ENCODE measurements at regions not wholly inside any gene's neighbourhood (a gene's known extent, or its start where the extent isn't known, plus 50 kb on each side); places are given as distances from the start of the nearest gene placed in this dataset.
"Not testable (repeated sequence)": the region's sequence is repeated elsewhere in the genome, so short reads cannot be mapped to it uniquely, and the experiment has no call there.

GRCh38 chr12:25615119-25615518 is 62.0 kb upstream of the LMNTD1 start:
- TF ChIP-seq CTCF (IDR thresholded peaks at IDR 0.05; ENCODE audit: control extremely low read depth, extremely low read depth, low read depth, missing control alignments): no peak
- POLR2A ChIA-PET: no interaction called here
- CTCF ChIA-PET: no interaction called here
- DNase-seq (ENCODE audit: extremely low spot score): no peak

- ChIA-PET CTCF (no interaction called here), POLR2A (no interaction called here)
- TF ChIP-seq CTCF (IDR thresholded peaks at IDR 0.05; ENCODE audit: control extremely low read depth, extremely low read depth, low read depth, missing control alignments): no peak
- DNase-seq (ENCODE audit: extremely low spot score): no peak
Observed at GRCh38 chr12:25616286-25616685, 63.2 kb upstream of the LMNTD1 start.

- ChIA-PET POLR2A (no interaction called here), CTCF (no interaction called here)
- DNase-seq (ENCODE audit: extremely low spot score): no peak
- TF ChIP-seq CTCF (IDR thresholded peaks at IDR 0.05; ENCODE audit: control extremely low read depth, extremely low read depth, low read depth, missing control alignments): no peak
Observed at GRCh38 chr12:25617991-25618390, 64.9 kb upstream of the LMNTD1 start.

GRCh38 chr12:25623816-25624215 is 70.7 kb upstream of the LMNTD1 start:
- POLR2A ChIA-PET: no interaction called here
- DNase-seq (ENCODE audit: extremely low spot score): no peak
- TF ChIP-seq CTCF (IDR thresholded peaks at IDR 0.05; ENCODE audit: control extremely low read depth, extremely low read depth, low read depth, missing control alignments): no peak

GRCh38 chr12:25625146-25625545 is 72.1 kb upstream of the LMNTD1 start:
- no peak for TF ChIP-seq CTCF (IDR thresholded peaks at IDR 0.05; ENCODE audit: control extremely low read depth, extremely low read depth, low read depth, missing control alignments)
- no peak for DNase-seq (ENCODE audit: extremely low spot score)
- POLR2A ChIA-PET: no interaction called here
- CTCF ChIA-PET: interaction anchor here (1.0 kb wide), 1 partner anchor 238 kb away, joined by 3 read pairs; no protein-coding TSS in a partner anchor

More at GRCh38 chr12:25623816-25624215, 70.7 kb upstream of the LMNTD1 start:
- CTCF ChIA-PET: no interaction called here

GRCh38 chr12:25629341-25629740 is 76.3 kb upstream of the LMNTD1 start:
- no peak for TF ChIP-seq CTCF (IDR thresholded peaks at IDR 0.05; ENCODE audit: control extremely low read depth, extremely low read depth, low read depth, missing control alignments)
- CTCF ChIA-PET: no interaction called here
- POLR2A ChIA-PET: no interaction called here
- DNase-seq (ENCODE audit: extremely low spot score): no peak

GRCh38 chr12:25630735-25631515 is 77.8 kb upstream of the LMNTD1 start:
- DNase-seq (ENCODE audit: extremely low spot score); POLR2A ChIA-PET: not testable (repeated sequence)
- CTCF ChIA-PET: interaction anchor here (1.3 kb wide), 1 partner anchor 34 kb away, joined by 3 read pairs; no protein-coding TSS in a partner anchor

GRCh38 chr12:25633149-25633548 is 80.1 kb upstream of the LMNTD1 start:
- DNase-seq (ENCODE audit: extremely low spot score); CTCF ChIA-PET: not testable (repeated sequence)

More at GRCh38 chr12:25633149-25633548, 80.1 kb upstream of the LMNTD1 start:
- POLR2A ChIA-PET: not testable (repeated sequence)
